ENCODE measurements at regions not wholly inside any gene's neighbourhood (a gene's known extent, or its start where the extent isn't known, plus 50 kb on each side); places are given as distances from the start of the nearest gene placed in this dataset.

- no peak for DNase-seq
These were observed 243.4 kb upstream of the KCNG1 start for GRCh38 chr20:51266353-51266752.

GRCh38 chr20:51265361-51265760 lies 242.5 kb upstream of the KCNG1 start:
- DNase-seq: no peak

GRCh38 chr20:51262240-51262639 lies 239.3 kb upstream of the KCNG1 start:
- DNase-seq: no peak

GRCh38 chr20:51259455-51259854 lies 236.5 kb upstream of the KCNG1 start:
- peak; percentile 10 for DNase-seq

- no peak for DNase-seq
These were observed 235.8 kb upstream of the KCNG1 start for GRCh38 chr20:51258582-51259165.

GRCh38 chr20:51255417-51255816 lies 232.5 kb upstream of the KCNG1 start:
- no peak for DNase-seq

- no peak for DNase-seq
These were observed 230.4 kb upstream of the KCNG1 start for GRCh38 chr20:51253280-51253679.

- no peak for DNase-seq
These were observed 226.9 kb upstream of the KCNG1 start for GRCh38 chr20:51249781-51250180.

GRCh38 chr20:51249215-51249614 lies 226.3 kb upstream of the KCNG1 start:
- no peak for DNase-seq

GRCh38 chr20:51244466-51244865 lies 221.6 kb upstream of the KCNG1 start:
- DNase-seq: no peak

GRCh38 chr20:51238675-51239305 lies 215.9 kb upstream of the KCNG1 start:
- no peak for DNase-seq

- DNase-seq: no peak
These were observed 214.9 kb upstream of the KCNG1 start for GRCh38 chr20:51237791-51238190.

- DNase-seq: no peak
These were observed 214.4 kb upstream of the KCNG1 start for GRCh38 chr20:51237278-51237677.

- DNase-seq: no peak
These were observed 213.5 kb upstream of the KCNG1 start for GRCh38 chr20:51236421-51236820.

- DNase-seq: no peak
These were observed 210.4 kb upstream of the KCNG1 start for GRCh38 chr20:51233345-51233744.

GRCh38 chr20:51230727-51231126 lies 207.8 kb upstream of the KCNG1 start:
- DNase-seq: no peak

- DNase-seq: no peak
These were observed 205.9 kb upstream of the KCNG1 start for GRCh38 chr20:51228763-51229162.

- DNase-seq: no peak
These were observed 204.8 kb upstream of the KCNG1 start for GRCh38 chr20:51227744-51228143.

- no peak for DNase-seq
These were observed 200.3 kb upstream of the KCNG1 start for GRCh38 chr20:51223183-51223720.

- no peak for DNase-seq
These were observed 199.0 kb upstream of the KCNG1 start for GRCh38 chr20:51221791-51222408.

GRCh38 chr20:51221103-51221502 lies 198.2 kb upstream of the KCNG1 start:
- no peak for DNase-seq

GRCh38 chr20:51220293-51220706 lies 197.4 kb upstream of the KCNG1 start:
- no peak for DNase-seq

- no peak for DNase-seq
These were observed 196.6 kb upstream of the KCNG1 start for GRCh38 chr20:51219544-51219943.

Measured in renal pelvis (tissue), 1 donor.